A549 (cell line): ENCODE measurements at regions not wholly inside any gene's neighbourhood (a gene's known extent, or its start where the extent isn't known, plus 50 kb on each side); places are given as distances from the start of the nearest gene placed in this dataset.

Experiments used
- ATAC-seq, 2 experiments: fragments of 200-7000 bp in 1 of 2; fragments of >200 bp in 1 of 2; cut with Nextera tagmentation in 1 of 2; cut with Tn5 transposase in 1 of 2; 3 replicates each; pipeline versions ENCODE4 v1.8.0 to v1.9.1; 2018 to 2020; ENCODE audit warnings: mild to moderate bottlenecking in 1 of 2, moderate library complexity in 1 of 2
- CTCF ChIA-PET: fragments of 300-600 bp; sonication (Branson Sonifier 250); formaldehyde crosslinking; extraction: SDS; loops from one replicate; lab custom pipeline; 2021; ENCODE audit warnings: antibody characterized with exemption, inconsistent platforms; lab: Yijun Ruan, JAX
- POLR2A ChIA-PET: fragments of 350-600 bp; formaldehyde crosslinking; extraction: SDS; loops from one replicate; lab custom pipeline; 2021; ENCODE audit warnings: antibody characterized with exemption, inconsistent platforms; lab: Yijun Ruan, JAX
- DNase-seq, 2 experiments: peaks; one replicate each; pipeline versions ENCODE4 v3.0.0 to v3.0.0-alpha.2; 2011 to 2016; ENCODE audit warnings: low read depth in 1 of 2, low spot score in 1 of 2
- FAIRE-seq: peaks from 2 replicates; lab custom pipeline; 2011; peaks lifted over from hg19 to GRCh38; lab: Jason Lieb, UNC
- H3K27ac ChIP-seq, 2 experiments: fragments of >200 bp; sonication (Bioruptor Twin); formaldehyde crosslinking; 3 replicates each; pipeline ENCODE4 v1.5.1; 2016 to 2017
- H3K4me1 ChIP-seq: fragments of >200 bp; sonication (Bioruptor Twin); formaldehyde crosslinking; 3 replicates; pipeline ENCODE4 v1.6.1; 2016
- H3K4me2 ChIP-seq: fragments of >200 bp; sonication (Bioruptor Twin); formaldehyde crosslinking; 3 replicates; pipeline ENCODE4 v1.6.1; 2016
- H3K4me3 ChIP-seq: fragments of >200 bp; sonication (Bioruptor Twin); formaldehyde crosslinking; 3 replicates; pipeline ENCODE4 v1.5.1; 2016
- H3K9me3 ChIP-seq: fragments of >200 bp; sonication (Bioruptor Twin); formaldehyde crosslinking; 3 replicates; pipeline ENCODE4 v1.6.1; 2016
- BHLHE40 ChIP-seq: IDR thresholded peaks from 2 replicates; pipeline ENCODE4 v1.6.1; 2012; ENCODE audit warnings: low read depth, low read length, inconsistent platforms
- FOXS1 ChIP-seq: fragments of 250-450 bp; sonication (Bioruptor Pico); IDR thresholded peaks from 2 replicates; pipeline ENCODE4 v1.5.0; 2020; ENCODE audit warnings: mild to moderate bottlenecking, moderate library complexity
- HOXB13 ChIP-seq: fragments of 250-450 bp; sonication (Bioruptor Pico); IDR thresholded peaks from 2 replicates; pipeline ENCODE4 v1.5.0; 2020; ENCODE audit warnings: low read depth, mild to moderate bottlenecking, moderate library complexity
- HOXB5 ChIP-seq: fragments of 250-450 bp; sonication (Bioruptor Pico); IDR thresholded peaks from 2 replicates; pipeline ENCODE4 v1.5.0; 2020; ENCODE audit warnings: mild to moderate bottlenecking, moderate library complexity
- KDM1A ChIP-seq: fragments of 200-600 bp; sonication (generic); IDR thresholded peaks from 2 replicates; pipeline ENCODE4 v1.6.1; 2016; ENCODE audit warnings: low read depth, mild to moderate bottlenecking
- NFE2L2 ChIP-seq: fragments of 150-350 bp; conservative IDR thresholded peaks from 2 replicates; pipeline ENCODE4 v1.6.1; 2014; ENCODE audit warnings: low read length
- NR3C1 ChIP-seq: fragments of >200 bp; sonication (Bioruptor Twin); formaldehyde crosslinking; IDR thresholded peaks from 3 replicates; pipeline ENCODE4 v1.6.1; 2017
- RAD21 ChIP-seq, 2 experiments: fragments of >200 bp in 1 of 2; sonication (Bioruptor Twin) in 1 of 2; formaldehyde crosslinking in 1 of 2; IDR thresholded peaks in 1 of 2; conservative IDR thresholded peaks in 1 of 2; 2 replicates in 1 of 2; 3 replicates in 1 of 2; pipeline ENCODE4 v1.6.1; 2012 to 2018; ENCODE audit warnings: inconsistent platforms in 1 of 2
- RNF2 ChIP-seq: fragments of 200-600 bp; sonication (generic); IDR thresholded peaks from 2 replicates; pipeline ENCODE4 v1.6.1; 2016; ENCODE audit warnings: low read depth, mild to moderate bottlenecking, antibody characterized with exemption, moderate library complexity, borderline replicate concordance
- SMC3 ChIP-seq: fragments of >200 bp; sonication (Bioruptor Twin); formaldehyde crosslinking; IDR thresholded peaks from 3 replicates; pipeline ENCODE4 v1.6.1; 2018; ENCODE audit warnings: inconsistent platforms
- SREBF2 ChIP-seq: fragments of 450-650 bp; IDR thresholded peaks from 2 replicates; pipeline ENCODE4 v1.6.1; 2014; ENCODE audit warnings: mild to moderate bottlenecking, moderate library complexity
- TP53 ChIP-seq: fragments of 250-450 bp; sonication (Bioruptor Pico); IDR thresholded peaks from 2 replicates; pipeline ENCODE4 v1.5.0; 2021; ENCODE audit warnings: mild to moderate bottlenecking, moderate library complexity
- ZC3H11A ChIP-seq: fragments of 450-650 bp; IDR thresholded peaks from 2 replicates; pipeline ENCODE4 v1.6.1; 2014; ENCODE audit warnings: antibody characterized with exemption, mild to moderate bottlenecking
- ZSCAN20 ChIP-seq: fragments of 250-450 bp; sonication (Bioruptor Pico); IDR thresholded peaks from 2 replicates; pipeline ENCODE4 v1.8.0; 2022; ENCODE audit warnings: mild to moderate bottlenecking, moderate library complexity
- WGBS: methylation state at CpG from one replicate; pipeline ENCODE4 v1.1.6; 2017; ENCODE audit errors: missing lambda C conversion rate; 5-methylcytosine and 5-hydroxymethylcytosine counted together
- TF ChIP-seq, protein P1 (sequence below): fragments of 250-450 bp; sonication (Bioruptor Pico); IDR thresholded peaks from 2 replicates; pipeline ENCODE4 v1.5.0; 2021; ENCODE audit warnings: mild to moderate bottlenecking, moderate library complexity, borderline replicate concordance
- TF ChIP-seq, protein P2 (sequence below): fragments of >200 bp; sonication (Bioruptor Twin); formaldehyde crosslinking; IDR thresholded peaks from 3 replicates; pipeline ENCODE4 v1.5.1; 2016
- TF ChIP-seq, protein P3 (sequence below): IDR thresholded peaks from 2 replicates; pipeline ENCODE4 v1.6.1; 2012
- TF ChIP-seq, protein P4 (sequence below): fragments of >200 bp; sonication (Bioruptor Twin); formaldehyde crosslinking; IDR thresholded peaks from 2 replicates; pipeline ENCODE4 v1.6.1; 2016
- TF ChIP-seq, protein P5 (sequence below): IDR thresholded peaks from 2 replicates; pipeline ENCODE4 v1.6.1; 2012
- TF ChIP-seq, protein P6 (sequence below): fragments of >200 bp; sonication (Bioruptor Twin); formaldehyde crosslinking; IDR thresholded peaks from 3 replicates; pipeline ENCODE4 v1.6.1; 2016
- TF ChIP-seq, protein P7 (sequence below): fragments of 200-600 bp; sonication (generic); IDR thresholded peaks from 2 replicates; pipeline ENCODE4 v1.6.1; 2016; ENCODE audit warnings: antibody characterized with exemption, mild to moderate bottlenecking, moderate library complexity

DNA sequence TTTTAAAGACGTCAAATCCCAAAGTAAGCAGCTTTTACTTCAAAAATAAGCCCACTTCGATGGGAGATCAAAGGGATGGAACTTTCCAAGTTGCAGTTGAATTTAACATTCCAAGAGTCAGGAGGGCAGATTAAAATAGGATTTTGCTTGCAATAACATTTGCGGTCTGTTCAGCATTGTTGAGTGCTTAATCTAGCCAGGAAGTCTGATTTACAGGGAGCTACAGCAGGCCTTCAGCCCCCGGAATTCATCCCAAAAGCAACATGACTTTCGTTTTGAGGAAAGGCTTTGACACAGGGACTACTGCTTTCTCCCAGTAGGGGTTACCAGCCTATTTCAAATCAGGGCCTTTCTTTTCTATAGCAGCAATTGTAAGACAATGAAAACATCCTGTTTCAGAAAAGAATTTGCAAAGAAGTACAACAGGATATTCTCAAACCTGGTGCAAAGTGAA, 279.6 kb upstream of the PITRM1 start:
- Histone ChIP-seq H3K4me2 (peak overlapping the region; percentile 70), H3K4me3 (no peak overlapping the region), H3K4me1 (peaks cover 20% of the 10 kb centered on the region)
- POLR2A ChIA-PET = interaction anchor here (1.4 kb wide), 1 partner anchor 333 kb away, joined by 4 read pairs; the partner anchor contains the start of gene KLF6
- ATAC-seq = peak; percentile 66 to 69; a peak in 5 of 6 replicates
- TF ChIP-seq, protein P1, sequence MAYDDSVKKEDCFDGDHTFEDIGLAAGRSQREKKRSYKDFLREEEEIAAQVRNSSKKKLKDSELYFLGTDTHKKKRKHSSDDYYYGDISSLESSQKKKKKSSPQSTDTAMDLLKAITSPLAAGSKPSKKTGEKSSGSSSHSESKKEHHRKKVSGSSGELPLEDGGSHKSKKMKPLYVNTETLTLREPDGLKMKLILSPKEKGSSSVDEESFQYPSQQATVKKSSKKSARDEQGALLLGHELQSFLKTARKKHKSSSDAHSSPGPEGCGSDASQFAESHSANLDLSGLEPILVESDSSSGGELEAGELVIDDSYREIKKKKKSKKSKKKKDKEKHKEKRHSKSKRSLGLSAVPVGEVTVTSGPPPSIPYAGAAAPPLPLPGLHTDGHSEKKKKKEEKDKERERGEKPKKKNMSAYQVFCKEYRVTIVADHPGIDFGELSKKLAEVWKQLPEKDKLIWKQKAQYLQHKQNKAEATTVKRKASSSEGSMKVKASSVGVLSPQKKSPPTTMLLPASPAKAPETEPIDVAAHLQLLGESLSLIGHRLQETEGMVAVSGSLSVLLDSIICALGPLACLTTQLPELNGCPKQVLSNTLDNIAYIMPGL = no peak
- TF ChIP-seq TP53 (CRISPR knock-in tag) (no peak), NR3C1 (no peak), RNF2 (no peak), SMC3 (no peak), RAD21 (conservative IDR thresholded peaks at IDR 0.05 in 1 of 2, IDR thresholded peaks at IDR 0.05 in 1 of 2) (0 out of 5 replicates have a peak, but pooled peaks of 1 of the 2 experiments have one; percentile 6)
- TF ChIP-seq, protein P2, sequence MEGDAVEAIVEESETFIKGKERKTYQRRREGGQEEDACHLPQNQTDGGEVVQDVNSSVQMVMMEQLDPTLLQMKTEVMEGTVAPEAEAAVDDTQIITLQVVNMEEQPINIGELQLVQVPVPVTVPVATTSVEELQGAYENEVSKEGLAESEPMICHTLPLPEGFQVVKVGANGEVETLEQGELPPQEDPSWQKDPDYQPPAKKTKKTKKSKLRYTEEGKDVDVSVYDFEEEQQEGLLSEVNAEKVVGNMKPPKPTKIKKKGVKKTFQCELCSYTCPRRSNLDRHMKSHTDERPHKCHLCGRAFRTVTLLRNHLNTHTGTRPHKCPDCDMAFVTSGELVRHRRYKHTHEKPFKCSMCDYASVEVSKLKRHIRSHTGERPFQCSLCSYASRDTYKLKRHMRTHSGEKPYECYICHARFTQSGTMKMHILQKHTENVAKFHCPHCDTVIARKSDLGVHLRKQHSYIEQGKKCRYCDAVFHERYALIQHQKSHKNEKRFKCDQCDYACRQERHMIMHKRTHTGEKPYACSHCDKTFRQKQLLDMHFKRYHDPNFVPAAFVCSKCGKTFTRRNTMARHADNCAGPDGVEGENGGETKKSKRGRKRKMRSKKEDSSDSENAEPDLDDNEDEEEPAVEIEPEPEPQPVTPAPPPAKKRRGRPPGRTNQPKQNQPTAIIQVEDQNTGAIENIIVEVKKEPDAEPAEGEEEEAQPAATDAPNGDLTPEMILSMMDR = peak; percentile 6; the same call in 1 of the 3 replicates
- TF ChIP-seq, protein P3, sequence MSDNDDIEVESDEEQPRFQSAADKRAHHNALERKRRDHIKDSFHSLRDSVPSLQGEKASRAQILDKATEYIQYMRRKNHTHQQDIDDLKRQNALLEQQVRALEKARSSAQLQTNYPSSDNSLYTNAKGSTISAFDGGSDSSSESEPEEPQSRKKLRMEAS = no peak
- TF ChIP-seq, all 56 proteins: peak for 2
- WGBS = 75% methylated on average over 5 of the region's 5 CpGs
- CTCF ChIA-PET = interaction anchor here (1.0 to 2.6 kb wide), 3 partner anchors 16 to 288 kb away, joined by 3 to 8 read pairs (median 6); no protein-coding TSS in a partner anchor
- H3K27ac ChIP-seq = peak overlapping the region; percentile 73 to 76
- H3K9me3 ChIP-seq = no peaks in the 10 kb centered on the region
- no peak for FAIRE-seq
- no peak for DNase-seq

DNA sequence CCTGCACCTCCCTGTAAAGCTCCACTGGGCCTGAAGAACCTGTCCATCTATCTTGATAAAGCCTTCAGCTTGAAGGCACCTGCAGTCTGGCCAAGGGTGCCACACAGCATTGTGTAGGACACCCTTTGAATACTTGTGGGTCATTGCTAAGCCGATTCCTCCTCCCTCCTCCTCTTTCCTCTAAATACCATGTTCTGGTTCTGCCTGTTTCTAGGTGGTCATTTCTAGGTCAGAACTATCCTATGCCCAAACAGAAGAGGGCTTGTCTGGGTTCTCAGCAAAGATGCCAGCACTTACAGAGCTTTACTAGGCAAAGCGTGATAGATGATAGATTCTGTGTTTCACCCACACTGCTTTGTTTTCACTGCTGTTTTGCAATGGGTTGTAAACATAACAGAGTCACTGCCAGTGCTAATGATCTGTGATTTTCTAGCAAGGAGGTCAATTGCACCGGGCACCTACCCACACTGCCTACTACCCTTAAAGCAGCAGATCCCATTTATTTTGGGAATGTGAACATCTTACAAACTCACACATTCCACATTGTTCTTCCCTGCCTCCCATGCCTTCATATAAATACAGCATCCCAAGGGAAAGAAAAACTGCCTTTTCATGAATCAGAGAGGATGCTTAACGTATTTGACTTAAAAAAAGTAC, 279.1 kb upstream of the PITRM1 start:
- H3K4me3 ChIP-seq = no peak overlapping the region
- ChIA-PET CTCF (interaction anchor here (1.0 to 2.6 kb wide), 2 partner anchors 17 to 18 kb away, joined by 3 to 8 read pairs; no protein-coding TSS in a partner anchor), POLR2A (no interaction called here)
- ATAC-seq (no peak), FAIRE-seq (no peak), DNase-seq (no peak)
- peaks cover 20% of the 10 kb centered on the region for H3K4me1 ChIP-seq
- 82% methylated on average over 4 of the region's 4 CpGs for WGBS
- peak overlapping the region; percentile 70; the same call in 2 of the 3 replicates for H3K4me2 ChIP-seq
- peak overlapping the region; percentile 73 to 76; a peak in 5 of 6 replicates for H3K27ac ChIP-seq
- no peaks in the 10 kb centered on the region for H3K9me3 ChIP-seq
- TF ChIP-seq SMC3 (no peak), BHLHE40 (no peak), SREBF2 (no peak), FOXS1 (CRISPR knock-in tag) (no peak), NR3C1 (no peak), KDM1A (no peak), HOXB13 (no peak), TP53 (CRISPR knock-in tag) (no peak), ZC3H11A (no peak), HOXB5 (CRISPR knock-in tag) (no peak), ZSCAN20 (no peak), NFE2L2 (no peak), RAD21 (conservative IDR thresholded peaks at IDR 0.05 in 1 of 2, IDR thresholded peaks at IDR 0.05 in 1 of 2) (no peak)
- TF ChIP-seq, protein P2 = no peak
- TF ChIP-seq, protein P4, sequence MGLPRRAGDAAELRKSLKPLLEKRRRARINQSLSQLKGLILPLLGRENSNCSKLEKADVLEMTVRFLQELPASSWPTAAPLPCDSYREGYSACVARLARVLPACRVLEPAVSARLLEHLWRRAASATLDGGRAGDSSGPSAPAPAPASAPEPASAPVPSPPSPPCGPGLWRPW = no peak
- TF ChIP-seq, protein P5, sequence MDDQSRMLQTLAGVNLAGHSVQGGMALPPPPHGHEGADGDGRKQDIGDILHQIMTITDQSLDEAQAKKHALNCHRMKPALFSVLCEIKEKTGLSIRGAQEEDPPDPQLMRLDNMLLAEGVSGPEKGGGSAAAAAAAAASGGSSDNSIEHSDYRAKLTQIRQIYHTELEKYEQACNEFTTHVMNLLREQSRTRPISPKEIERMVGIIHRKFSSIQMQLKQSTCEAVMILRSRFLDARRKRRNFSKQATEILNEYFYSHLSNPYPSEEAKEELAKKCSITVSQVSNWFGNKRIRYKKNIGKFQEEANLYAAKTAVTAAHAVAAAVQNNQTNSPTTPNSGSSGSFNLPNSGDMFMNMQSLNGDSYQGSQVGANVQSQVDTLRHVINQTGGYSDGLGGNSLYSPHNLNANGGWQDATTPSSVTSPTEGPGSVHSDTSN = no peak
- TF ChIP-seq, protein P6, sequence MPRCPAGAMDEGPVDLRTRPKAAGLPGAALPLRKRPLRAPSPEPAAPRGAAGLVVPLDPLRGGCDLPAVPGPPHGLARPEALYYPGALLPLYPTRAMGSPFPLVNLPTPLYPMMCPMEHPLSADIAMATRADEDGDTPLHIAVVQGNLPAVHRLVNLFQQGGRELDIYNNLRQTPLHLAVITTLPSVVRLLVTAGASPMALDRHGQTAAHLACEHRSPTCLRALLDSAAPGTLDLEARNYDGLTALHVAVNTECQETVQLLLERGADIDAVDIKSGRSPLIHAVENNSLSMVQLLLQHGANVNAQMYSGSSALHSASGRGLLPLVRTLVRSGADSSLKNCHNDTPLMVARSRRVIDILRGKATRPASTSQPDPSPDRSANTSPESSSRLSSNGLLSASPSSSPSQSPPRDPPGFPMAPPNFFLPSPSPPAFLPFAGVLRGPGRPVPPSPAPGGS = no peak
- TF ChIP-seq, protein P7, sequence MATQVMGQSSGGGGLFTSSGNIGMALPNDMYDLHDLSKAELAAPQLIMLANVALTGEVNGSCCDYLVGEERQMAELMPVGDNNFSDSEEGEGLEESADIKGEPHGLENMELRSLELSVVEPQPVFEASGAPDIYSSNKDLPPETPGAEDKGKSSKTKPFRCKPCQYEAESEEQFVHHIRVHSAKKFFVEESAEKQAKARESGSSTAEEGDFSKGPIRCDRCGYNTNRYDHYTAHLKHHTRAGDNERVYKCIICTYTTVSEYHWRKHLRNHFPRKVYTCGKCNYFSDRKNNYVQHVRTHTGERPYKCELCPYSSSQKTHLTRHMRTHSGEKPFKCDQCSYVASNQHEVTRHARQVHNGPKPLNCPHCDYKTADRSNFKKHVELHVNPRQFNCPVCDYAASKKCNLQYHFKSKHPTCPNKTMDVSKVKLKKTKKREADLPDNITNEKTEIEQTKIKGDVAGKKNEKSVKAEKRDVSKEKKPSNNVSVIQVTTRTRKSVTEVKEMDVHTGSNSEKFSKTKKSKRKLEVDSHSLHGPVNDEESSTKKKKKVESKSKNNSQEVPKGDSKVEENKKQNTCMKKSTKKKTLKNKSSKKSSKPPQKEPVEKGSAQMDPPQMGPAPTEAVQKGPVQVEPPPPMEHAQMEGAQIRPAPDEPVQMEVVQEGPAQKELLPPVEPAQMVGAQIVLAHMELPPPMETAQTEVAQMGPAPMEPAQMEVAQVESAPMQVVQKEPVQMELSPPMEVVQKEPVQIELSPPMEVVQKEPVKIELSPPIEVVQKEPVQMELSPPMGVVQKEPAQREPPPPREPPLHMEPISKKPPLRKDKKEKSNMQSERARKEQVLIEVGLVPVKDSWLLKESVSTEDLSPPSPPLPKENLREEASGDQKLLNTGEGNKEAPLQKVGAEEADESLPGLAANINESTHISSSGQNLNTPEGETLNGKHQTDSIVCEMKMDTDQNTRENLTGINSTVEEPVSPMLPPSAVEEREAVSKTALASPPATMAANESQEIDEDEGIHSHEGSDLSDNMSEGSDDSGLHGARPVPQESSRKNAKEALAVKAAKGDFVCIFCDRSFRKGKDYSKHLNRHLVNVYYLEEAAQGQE = no peak
